RWPE1 (cell line): ENCODE measurements at regions not wholly inside any gene's neighbourhood (a gene's known extent, or its start where the extent isn't known, plus 50 kb on each side); places are given as distances from the start of the nearest gene placed in this dataset.

ENCODE experiments used
- CTCF ChIA-PET: fragments of 350-600 bp; sonication (Branson Sonifier 250); formaldehyde crosslinking; extraction: SDS; loops from one replicate; lab custom pipeline; 2021; lab: Yijun Ruan, JAX
- POLR2A ChIA-PET: fragments of 400-600 bp; formaldehyde crosslinking; extraction: SDS; loops from one replicate; lab custom pipeline; 2020; ENCODE audit warnings: antibody characterized with exemption; ENCODE audit not compliant: low non-redundant PET; lab: Yijun Ruan, JAX
- DNase-seq: peaks from one replicate; pipeline ENCODE4 v3.0.0; 2012; ENCODE audit warnings: low spot score
- H3K27ac ChIP-seq: fragments of 450-650 bp; 2 replicates; pipeline ENCODE4 v1.5.1; 2017
- TF ChIP-seq, protein P1 (sequence below): fragments of 450-650 bp; conservative IDR thresholded peaks from 2 replicates; pipeline ENCODE4 v1.5.1; 2017; ENCODE audit warnings: low read depth, mild to moderate bottlenecking

DNA sequence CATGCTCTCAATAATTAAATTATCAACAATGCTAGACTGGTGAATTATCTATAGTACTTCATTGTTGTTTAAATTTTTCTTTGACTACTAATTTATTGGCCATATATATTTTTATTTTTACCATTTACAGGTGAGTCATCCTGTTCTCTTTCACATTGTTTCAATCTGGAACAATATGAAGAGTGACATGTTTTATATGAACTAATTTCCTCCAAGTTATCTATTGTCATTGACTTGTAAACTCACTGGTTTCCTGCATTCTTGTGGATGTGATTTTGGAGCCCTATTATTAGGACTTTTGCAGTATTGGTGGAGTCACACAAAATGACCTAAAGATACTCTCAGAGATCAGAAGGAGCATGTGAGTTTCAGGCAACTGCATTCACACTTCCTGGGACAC, 297.7 kb downstream of the AEBP2 start:
- DNase-seq: no peak
- ChIA-PET POLR2A (no interaction called here), CTCF (no interaction called here)
- TF ChIP-seq, protein P1, sequence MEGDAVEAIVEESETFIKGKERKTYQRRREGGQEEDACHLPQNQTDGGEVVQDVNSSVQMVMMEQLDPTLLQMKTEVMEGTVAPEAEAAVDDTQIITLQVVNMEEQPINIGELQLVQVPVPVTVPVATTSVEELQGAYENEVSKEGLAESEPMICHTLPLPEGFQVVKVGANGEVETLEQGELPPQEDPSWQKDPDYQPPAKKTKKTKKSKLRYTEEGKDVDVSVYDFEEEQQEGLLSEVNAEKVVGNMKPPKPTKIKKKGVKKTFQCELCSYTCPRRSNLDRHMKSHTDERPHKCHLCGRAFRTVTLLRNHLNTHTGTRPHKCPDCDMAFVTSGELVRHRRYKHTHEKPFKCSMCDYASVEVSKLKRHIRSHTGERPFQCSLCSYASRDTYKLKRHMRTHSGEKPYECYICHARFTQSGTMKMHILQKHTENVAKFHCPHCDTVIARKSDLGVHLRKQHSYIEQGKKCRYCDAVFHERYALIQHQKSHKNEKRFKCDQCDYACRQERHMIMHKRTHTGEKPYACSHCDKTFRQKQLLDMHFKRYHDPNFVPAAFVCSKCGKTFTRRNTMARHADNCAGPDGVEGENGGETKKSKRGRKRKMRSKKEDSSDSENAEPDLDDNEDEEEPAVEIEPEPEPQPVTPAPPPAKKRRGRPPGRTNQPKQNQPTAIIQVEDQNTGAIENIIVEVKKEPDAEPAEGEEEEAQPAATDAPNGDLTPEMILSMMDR: no peak
- no peak overlapping the region for H3K27ac ChIP-seq

DNA sequence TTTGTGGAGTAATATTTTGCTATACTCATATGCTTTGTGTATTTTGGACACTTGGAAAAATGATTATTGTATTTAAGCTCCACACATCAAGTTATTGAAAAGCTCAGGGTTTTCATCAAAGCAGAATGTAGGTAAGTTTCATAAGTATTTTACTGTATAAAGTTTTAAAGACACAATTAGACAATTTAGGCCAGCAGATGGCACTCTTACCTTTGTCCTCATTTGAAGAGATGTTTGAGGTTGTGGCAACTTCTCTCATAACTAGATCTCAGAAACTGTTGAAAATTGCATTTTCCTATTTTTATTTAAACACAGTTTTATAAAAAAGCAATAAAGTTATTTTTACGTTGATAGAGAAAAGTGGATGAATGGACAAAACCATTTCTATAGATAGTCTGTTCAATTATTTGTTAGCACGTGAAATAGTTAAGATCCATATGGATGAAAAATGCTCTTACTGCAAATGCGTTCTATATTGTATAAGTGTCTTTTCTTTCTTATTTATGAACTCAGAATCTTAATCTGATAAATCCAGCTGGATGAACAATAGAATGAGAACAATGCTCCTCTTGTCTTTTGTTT, 300.0 kb downstream of the AEBP2 start:
- DNase-seq: peak; percentile 21
- ChIA-PET POLR2A (no interaction called here), CTCF (interaction anchor here (0.6 to 1.8 kb wide), 12 partner anchors 8 to 1489 kb away, joined by 3 to 11 read pairs (median 3); no protein-coding TSS in a partner anchor)
- H3K27ac ChIP-seq: no peak overlapping the region
- TF ChIP-seq, protein P1: peak; percentile 40

DNA sequence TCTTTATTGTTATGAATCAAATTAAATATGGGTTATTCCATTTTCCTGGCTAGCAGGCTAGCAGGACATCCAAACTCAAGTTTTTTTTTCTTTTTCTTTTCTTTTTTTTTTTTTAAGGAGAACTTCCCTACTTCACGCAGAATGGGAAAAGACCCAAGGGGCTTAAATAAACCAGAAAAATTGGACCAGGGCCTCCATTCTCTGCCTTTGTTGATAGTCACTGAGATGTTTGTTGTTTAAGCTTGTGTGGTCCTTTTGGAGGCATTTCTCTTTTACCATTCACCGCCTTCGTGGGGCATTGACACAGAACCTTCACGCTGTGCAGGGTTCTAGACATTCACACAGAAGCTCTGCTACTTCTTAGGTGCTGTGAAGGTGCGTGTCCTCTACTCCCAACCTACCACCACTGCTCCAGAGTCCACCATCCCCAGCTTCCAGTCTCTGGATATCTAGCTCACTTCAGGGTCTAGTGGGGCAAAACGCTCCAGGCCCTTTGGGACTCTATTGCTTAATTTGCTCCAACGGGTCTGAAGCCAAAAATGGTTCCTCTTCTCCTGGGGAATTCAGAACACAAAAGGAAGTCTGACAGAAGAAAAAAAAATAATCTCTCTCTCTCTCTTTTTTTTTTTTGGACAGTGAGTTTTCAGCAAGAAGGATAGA, 301.3 kb downstream of the AEBP2 start:
- no peak for DNase-seq
- ChIA-PET POLR2A (no interaction called here), CTCF (interaction anchor here (1.8 kb wide), 1 partner anchor 16 kb away, joined by 11 read pairs; no protein-coding TSS in a partner anchor)
- no peak overlapping the region for H3K27ac ChIP-seq
- TF ChIP-seq, protein P1: no peak

DNA sequence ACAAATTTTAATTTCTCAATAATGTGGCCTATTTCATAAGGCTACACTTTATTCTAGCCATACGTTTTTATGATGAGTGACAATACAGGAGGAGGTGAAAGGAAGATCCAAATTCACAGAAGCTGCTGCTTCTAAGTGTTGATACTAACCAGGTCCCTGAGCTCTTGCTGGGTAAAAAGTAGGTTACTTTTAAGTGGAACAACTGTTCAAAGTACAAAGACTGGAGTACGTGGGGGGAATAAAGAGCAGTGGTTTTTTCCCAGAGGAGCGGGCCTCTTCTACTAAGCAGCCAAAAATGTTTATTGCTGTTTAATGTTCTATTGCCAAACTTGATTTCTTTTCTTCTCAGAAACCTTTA, 301.8 kb downstream of the AEBP2 start:
- ChIA-PET CTCF (interaction anchor here (0.6 kb wide), 1 partner anchor 106 kb away, joined by 3 read pairs; no protein-coding TSS in a partner anchor), POLR2A (no interaction called here)
- TF ChIP-seq, protein P1: no peak
- no peak overlapping the region for H3K27ac ChIP-seq
- no peak for DNase-seq

DNA sequence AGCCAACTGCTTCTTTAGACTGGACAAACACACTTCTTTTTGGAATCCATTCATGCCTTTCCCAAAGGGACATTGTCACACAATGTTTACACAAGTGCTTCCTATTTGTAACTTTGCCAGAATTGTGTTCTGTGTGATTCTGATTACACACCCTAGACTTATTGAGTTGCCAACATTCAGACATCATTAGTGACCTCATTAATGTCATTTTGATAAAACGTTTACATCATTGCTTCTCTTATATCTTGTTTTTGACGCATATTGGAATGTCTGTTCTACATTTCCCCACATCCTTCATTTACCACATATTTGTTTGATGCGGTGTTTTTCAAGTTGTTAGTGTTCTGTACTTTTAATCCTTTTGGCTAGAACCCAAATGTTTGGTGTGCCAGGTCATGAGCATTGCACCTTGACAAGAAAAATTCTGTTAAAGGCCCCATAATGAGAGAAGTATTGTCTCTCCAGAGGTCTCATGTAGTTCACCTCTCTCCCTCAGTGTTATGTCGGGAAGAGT, 305.5 kb downstream of the AEBP2 start:
- no peak overlapping the region for H3K27ac ChIP-seq
- no peak for DNase-seq
- POLR2A ChIA-PET: no interaction called here
- CTCF ChIA-PET: no interaction called here
- TF ChIP-seq, protein P1: no peak

DNA sequence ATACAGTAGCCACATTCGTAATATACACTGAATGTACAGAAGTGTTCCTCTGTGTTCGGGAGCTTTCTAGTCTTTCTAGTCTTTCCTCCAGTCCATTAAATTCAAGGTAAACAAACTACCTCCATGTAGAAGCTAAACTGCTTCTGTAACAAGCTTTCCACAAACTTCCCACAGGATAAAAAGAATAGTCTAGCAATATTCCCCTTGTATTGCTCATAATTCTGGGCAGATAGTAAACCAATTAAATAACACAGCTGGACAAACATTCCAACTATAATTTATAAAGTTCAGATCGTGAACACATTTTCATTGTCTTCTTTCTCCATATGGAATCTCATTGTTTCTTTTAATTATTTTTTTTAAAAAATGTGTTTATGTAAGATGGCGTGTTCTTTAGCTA, 307.2 kb downstream of the AEBP2 start:
- TF ChIP-seq, protein P1: no peak
- ChIA-PET CTCF (no interaction called here), POLR2A (no interaction called here)
- H3K27ac ChIP-seq: no peak overlapping the region
- no peak for DNase-seq
